CD4-positive, alpha-beta T cell treated with Interleukin-1 beta for 1 hour (primary cell): ENCODE measurements at regions not wholly inside any gene's neighbourhood (a gene's known extent, or its start where the extent isn't known, plus 50 kb on each side); places are given as distances from the start of the nearest gene placed in this dataset.

ENCODE experiments used
- DNase-seq, 2 donors: peaks; one replicate each; pipeline ENCODE4 v3.0.0-alpha.2; 2020 to 2022

DNA sequence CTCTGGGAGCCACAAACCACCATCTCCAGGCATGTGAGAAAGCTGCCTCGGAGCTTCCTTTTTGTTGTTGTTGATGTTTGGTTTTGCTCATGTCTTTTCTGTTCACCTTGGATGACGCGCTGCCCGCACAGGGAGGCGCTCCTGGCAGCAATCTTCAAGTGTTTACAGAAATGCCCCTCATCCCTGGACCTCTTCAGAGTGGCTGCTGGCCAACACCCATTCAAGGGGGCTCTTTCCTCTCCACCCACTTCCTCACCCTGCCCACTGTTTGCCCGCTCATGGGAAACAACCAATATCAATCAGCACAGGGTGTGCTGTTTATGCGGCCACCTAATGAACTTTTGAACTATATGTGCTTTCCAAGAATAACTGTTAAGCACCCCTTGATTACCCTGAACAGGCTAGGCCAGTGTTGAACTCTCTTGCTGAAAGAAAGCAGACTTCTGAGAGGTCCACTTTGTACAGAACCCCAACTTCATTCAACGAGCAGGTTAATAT is 355.1 kb upstream of the CLNK start:
- no peak for DNase-seq

- no peak for DNase-seq
These were observed 354.4 kb upstream of the CLNK start for GRCh38 chr4:11038926-11039325.

DNA sequence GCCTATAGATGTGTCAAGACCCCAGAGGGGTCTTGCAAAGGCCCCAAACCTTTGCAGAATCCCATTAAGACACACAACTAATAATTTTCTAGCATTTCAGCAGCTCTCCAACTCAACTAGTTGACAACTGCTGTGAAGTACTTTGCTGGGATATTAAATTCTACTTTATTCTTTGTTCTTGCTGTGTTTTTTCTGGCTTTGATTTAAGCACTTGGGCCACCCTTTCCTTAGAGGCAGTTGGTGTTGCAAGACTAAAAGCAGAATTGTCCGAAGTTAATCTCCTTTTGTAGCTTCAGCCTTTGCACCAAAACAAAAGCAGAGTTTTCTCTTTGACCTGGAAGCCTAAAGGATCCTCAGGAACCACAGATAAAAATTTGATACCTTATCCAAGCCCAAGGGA is 353.1 kb upstream of the CLNK start:
- no peak for DNase-seq

DNA sequence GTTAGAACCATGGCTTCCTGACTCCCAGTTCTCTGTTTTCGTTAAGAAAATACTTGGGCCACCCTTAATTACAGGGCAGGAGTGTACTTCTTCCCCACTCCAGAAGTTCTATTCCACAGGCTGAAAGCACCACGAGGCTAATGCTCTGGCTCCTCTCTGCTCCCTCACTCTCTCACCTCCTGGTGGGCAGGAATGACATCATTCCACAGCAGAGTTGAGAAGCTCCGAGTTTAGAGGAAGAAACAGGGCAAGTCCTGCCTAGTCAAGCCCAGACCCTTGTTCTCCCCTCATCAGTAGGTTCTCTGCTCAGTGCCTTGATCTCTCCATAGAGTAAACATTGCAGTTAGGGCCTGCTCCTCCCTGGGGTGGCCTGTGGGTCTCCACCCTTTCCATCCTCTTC is 343.8 kb upstream of the CLNK start:
- DNase-seq, result no peak

DNA sequence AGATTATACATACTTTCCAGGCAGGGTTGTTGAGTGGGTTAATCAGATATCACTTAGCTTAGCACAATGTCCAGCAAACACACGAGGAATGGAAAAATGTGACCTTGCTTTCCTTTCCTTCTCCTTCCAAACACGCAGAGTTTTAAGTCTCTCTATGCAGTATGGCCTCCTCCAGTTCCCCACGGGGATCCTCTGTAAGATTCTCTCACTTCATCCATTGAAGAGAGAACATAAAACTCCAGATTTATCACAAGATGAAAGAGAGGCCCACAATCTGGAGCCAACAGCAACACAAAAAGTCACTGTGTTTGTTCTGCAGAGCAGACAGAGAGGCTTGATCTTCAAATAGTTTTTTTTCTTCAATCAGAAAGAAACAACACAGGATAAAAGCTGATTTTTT is 336.8 kb upstream of the CLNK start:
- no peak for DNase-seq

DNA sequence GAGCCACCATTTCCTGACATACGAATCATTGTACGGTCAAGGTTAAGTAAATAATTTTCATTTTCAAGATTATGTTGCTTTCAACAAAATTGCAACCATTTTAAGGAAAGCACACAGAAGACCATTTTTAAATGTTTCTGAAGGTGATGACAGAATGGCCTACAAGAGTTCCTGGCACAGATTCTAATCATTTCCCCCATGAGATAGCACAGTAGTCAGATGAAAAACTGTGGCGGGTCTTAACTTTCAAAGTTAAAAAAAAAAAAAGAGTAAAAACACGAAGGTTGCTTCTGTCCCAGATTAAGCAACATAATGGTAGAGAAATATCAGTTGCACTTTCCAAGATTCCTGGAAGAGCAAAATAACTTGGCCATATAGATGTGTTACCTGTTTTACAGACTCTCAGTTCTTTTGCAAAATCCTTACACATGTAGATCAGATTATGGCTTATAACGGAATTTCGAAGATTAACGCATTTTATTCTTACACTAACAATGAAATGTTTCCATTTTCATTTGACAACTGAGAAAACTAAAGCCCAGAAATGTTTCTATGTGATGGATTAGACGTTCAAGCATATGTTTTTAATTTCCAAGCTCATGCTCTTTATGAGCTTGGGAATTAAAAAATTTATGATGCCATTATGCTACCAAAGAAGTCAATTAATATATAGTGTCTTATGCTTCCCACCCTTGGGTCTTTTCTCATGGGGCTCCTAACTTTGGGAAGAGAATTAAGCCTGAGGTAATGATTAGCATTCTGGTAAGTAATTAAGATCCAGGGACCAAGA is 335.1 kb upstream of the CLNK start:
- DNase-seq, result no peak

GRCh38 chr4:11014199-11014598 is 329.6 kb upstream of the CLNK start:
- no peak for DNase-seq

GRCh38 chr4:11013094-11013664 is 328.6 kb upstream of the CLNK start:
- DNase-seq, result no peak

DNA sequence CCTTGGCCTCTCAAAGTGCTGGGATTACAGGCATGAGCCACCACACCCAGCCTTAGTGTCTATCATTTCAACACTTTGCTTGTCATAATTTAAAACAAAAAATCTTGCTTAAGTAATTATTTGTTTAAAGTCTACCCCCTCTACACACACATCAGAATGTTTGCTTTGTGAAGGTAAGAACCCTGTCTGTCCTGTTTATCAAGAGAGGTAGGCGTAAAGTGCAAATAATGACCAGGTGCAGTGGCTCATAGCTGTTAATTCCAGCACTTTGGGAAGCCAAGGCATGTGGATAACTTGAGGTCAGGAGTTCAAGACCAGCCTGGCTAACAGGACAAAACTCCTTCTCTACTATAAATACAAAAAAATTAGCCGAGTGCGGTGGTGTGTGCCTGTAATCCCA is 326.7 kb upstream of the CLNK start:
- no peak for DNase-seq

DNA sequence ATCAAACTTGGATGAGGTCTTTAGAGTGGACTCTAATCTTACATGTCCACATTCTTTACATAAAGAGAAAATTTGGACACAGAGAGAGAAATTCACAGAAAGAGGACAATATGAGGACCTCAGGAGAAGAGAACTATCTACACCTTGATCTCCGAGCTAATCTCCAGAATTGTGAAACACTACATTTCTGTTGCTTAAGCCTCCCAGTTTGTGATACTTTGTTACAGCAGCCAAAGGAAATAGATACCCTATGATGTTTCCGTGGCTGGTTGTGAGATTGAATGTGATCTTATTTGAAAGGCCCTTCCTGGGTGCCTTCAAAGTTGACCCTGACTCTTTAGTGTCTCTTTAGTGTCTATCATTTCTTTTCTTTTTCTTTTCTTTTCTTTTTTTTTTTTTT is 326.1 kb upstream of the CLNK start:
- no peak for DNase-seq

DNA sequence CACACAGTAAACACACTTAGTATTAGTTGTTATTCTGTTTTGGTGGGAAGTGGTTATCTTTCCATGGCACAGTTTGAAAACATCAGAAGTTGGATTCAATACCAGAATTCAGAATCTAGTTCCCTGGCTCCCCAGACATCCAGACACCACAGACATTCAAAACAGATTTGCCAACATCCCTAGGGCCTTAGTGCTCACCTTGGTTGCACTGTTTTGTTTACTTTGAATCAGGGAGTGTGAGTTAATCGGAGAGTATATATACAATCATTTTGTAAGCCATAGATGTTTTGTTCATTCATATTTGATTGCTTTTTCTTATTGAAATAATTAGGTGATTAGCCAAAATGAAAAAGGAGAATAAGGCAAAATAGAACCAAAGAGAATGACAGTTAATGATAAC is 324.7 kb upstream of the CLNK start:
- no peak for DNase-seq

- no peak for DNase-seq
These were observed 320.7 kb upstream of the CLNK start for GRCh38 chr4:11005300-11005699.

GRCh38 chr4:11004818-11005217 is 320.2 kb upstream of the CLNK start:
- no peak for DNase-seq

- DNase-seq, result no peak
These were observed 318.4 kb upstream of the CLNK start for GRCh38 chr4:11002961-11003360.

GRCh38 chr4:10998846-10999245 is 314.3 kb upstream of the CLNK start:
- DNase-seq, result no peak

- DNase-seq, result no peak
These were observed 300.2 kb upstream of the CLNK start for GRCh38 chr4:10984815-10985214.

DNA sequence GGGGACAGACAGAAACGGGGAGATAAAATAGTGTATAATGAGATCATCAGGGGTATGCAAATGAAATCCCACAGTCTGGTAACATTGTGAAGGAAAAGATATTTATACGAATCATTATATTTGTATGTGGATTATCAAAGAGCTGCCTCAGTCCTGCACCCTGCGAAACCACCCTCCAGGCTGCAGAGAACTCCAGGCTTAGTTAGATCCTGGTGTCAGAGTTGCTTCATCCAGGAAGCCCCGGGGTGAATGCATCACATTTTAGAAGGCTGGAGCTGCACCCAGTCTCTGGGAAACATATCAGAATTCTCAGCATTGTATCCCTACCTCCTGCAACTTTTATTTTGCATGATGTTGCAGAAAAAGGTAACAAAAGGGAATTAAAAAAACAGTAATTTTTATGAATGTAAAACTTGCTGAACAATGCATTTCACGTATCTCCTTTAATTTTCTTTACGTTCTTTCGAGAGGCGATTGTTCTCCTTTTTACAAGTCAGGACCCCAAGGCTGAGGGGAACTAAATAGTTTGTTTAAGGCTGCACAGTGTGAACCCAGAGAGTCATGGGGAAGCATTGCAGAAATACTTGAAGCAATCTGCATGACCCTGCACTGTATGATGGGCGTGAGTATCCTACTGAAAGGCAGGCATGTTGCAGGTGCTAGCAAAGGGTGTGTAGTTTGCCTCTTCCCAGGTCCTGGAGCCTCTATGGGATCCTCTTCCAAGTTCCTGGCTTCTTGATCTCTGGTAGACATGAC is 299.5 kb upstream of the CLNK start:
- no peak for DNase-seq

GRCh38 chr4:10983268-10983667 is 298.7 kb upstream of the CLNK start:
- DNase-seq, result peak; percentile 17 to 20

DNA sequence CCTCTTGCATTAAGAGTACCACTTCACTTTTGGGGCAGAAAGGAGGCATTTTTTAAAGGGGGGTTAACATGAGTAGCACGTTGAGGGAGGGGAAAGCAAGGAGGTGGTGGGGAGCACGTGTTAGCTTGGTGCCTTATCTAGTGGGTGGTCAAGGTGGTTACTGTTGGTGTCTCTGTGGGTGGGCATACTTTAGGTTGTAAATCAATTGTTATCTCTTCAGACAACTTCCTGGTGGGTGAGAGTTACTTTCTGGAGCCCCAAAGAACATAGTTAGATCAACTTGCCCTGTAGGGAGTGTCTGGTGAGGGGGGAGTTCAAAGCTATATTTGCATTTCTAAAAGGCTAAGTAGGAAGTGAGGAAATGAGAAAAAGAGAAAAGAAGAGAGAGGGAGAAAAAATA is 297.7 kb upstream of the CLNK start:
- DNase-seq, result no peak

GRCh38 chr4:10981576-10981975 is 297.0 kb upstream of the CLNK start:
- DNase-seq, result no peak

DNA sequence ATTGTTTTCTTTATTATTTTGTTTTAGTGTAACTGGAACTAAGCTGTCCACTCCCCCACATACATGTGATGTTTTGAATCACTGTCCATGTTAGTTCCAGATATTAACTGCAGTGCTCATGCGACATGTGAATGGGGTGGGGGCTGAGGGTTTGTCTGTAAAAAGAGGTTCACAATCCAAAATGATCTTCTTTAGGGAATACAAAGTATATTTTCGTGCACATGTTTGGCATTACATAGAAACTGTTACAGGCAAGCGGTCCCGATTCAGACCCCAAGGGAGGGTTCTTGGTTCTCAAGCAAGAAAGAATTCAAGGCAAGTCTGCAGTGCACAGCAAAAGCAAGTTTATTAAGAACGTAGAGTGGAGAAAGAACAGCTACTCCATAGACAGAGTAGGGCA is 296.5 kb upstream of the CLNK start:
- no peak for DNase-seq

GRCh38 chr4:10979032-10979431 is 294.5 kb upstream of the CLNK start:
- DNase-seq, result no peak

DNA sequence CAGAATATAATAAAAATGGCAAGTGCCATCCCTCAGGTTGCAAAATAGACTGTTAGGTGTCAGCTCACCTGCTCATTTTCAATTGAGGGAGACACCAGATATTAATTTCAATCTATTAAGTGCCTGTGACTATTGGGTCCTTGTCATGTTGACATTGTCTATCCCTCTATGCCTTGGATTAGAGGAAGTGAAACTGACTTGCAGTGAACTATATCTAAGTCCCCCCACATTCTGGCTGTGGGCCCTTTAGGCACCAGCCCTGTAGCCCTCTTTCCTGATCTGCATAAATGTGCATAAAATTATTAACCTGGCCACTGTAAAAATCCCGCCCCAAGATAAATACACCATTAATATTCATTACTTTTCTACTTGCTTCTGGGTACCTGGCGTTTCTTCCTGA is 293.0 kb upstream of the CLNK start:
- DNase-seq, result peak in 1 of 2 donors; percentile 4

DNA sequence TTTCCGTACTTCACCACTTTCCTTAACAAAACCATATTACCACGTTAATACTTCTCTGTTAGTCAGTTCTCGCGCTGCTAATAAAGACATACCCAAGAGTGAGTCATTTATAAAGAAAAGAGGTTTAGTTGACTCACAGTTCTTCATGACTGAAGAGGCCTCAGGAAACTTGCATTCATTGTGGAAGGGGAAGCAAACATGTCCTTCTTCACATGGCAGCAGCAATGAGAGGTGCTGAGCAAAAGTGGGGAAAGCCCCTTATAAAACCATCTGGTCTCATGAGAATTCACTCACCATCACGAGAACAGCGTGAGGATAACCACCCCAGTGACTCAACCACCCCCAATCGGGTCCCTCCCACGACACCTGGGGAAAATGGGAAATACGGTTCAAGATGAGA is 289.8 kb upstream of the CLNK start:
- no peak for DNase-seq
